ENCODE measurements at regions not wholly inside any gene's neighbourhood (a gene's known extent, or its start where the extent isn't known, plus 50 kb on each side); places are given as distances from the start of the nearest gene placed in this dataset.
"Not testable (repeated sequence)": the region's sequence is repeated elsewhere in the genome, so short reads cannot be mapped to it uniquely, and the experiment has no call there.

DNA sequence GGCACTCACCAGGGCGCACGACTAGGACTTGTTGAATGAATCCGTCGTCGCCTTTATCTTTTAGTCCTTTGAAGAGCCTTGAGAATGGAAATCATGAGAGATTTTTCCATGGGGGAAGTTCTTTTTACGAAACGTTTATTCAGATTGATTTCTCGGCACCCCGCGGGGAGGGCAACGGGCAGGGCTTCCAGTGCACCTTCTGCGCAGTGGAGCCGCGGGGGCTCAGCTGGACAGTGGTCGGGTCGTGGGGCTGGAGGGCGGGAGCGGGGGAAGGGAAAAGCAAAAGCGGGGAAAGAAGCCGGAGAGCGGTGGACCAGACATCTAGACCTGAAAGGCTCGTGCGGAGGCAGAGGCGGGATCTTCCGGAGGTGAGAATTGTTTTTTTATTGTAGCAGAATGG, 50.6 kb upstream of the NBPF20 start:
- DNase-seq, result not testable (repeated sequence)

GRCh38 chr1:145475369-145475915, 50.0 kb upstream of the NBPF20 start:
- not testable (repeated sequence) for DNase-seq
